KBM-7 (cell line): ENCODE measurements at regions not wholly inside any gene's neighbourhood (a gene's known extent, or its start where the extent isn't known, plus 50 kb on each side); places are given as distances from the start of the nearest gene placed in this dataset.

ENCODE experiments used
- DNase-seq: peaks from one replicate; pipeline ENCODE4 v3.0.0-alpha.2; 2015
- in situ Hi-C: fragments of 300-500 bp; cut with MboI; formaldehyde crosslinking; loops from 2 replicates; pipeline ENCODE4 v1.14.3; 2020; ENCODE audit warnings: low sequenced_read_pairs, low pct_unique_long_range_greater_than_20kb, mixed read lengths

DNA sequence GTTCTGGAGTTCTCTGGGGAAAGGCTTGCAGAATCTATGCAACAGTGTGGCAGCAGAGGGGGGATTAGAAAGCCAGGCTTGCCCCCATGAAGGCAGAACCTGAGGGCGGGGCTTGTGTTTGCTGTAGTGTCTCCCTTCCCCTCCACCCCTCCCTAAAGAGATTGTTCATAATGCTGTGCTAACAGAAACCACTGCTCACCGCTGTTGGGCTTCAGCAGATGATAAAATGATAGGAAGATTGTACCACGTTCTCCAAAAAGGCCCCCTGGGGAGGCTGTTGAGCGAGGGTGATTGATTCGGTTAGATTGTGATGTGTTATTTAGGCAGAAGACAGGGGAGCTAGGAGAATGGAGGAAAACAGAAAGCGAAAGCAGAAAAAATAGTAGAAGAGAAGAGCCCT is 215.2 kb upstream of the NCAM1 start:
- in situ Hi-C loops, result no loop called here
- no peak for DNase-seq

GRCh38 chr11:112748252-112748651 is 213.0 kb upstream of the NCAM1 start:
- no peak for DNase-seq
- in situ Hi-C loops, result no loop called here

DNA sequence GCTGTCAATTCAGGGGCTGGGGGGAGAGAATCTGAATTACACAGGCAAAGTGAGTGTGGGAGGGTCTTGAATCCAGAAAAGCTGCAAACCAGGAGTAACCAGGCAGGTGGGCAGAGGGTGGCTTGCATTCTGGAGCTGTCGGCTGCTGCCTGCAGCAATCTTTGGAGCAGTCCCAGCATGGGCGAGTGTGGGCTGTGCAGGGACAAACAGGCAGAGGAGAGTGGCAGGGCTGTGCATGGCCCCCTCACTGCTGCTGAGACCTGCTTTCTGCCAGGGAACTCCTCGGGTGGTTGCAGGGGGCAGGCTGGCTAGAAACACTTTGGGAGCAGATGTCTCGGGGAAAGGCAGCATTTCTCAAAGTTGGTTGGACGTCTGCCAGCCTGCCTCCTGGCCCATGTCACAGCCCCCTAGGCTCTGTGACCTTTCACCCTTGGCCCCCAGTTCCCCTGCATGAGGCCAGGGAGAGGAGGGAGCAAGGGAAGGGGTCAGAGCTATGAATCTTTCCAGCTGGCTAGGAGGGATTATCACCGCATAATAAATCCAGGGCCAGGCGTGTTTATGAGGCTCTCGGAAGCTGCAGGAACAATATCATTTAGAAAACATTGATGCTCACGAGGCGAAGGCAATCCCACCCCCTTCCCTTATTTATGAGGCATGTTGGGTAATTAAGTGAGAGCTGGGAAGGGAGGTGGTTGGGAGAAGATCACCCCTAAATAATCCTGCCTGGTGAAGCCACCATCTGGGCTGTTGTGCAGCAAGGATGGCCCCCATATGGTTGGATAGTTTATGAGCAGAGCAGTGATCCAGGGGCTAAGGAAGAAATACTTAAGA is 212.3 kb upstream of the NCAM1 start:
- in situ Hi-C loops, result no loop called here
- no peak for DNase-seq

DNA sequence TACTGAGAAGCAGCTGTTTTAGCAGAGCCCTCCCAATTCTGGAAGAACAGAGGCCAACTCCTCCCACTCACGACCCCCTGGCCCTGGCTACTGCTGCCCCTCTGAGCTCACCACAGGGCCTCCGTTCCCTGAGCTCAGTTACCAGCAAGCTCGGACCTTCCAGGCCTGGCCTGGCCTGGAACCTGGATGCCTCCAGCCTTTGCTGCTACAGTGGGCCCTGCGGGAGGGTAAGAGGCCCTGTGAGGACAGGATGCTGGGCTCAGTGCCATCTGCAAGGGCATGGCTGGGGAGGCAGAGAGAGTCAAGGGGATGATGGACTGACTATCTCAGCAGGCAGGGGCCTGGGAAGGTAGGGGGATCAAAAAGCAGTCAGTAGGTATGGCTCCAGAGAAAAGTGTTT is 209.9 kb upstream of the NCAM1 start:
- in situ Hi-C loops, result no loop called here

GRCh38 chr11:112751772-112752171 is 209.4 kb upstream of the NCAM1 start:
- in situ Hi-C loops, result no loop called here
- no peak for DNase-seq

More for the DNA sequence above, 209.9 kb upstream of the NCAM1 start:
- no peak for DNase-seq

DNA sequence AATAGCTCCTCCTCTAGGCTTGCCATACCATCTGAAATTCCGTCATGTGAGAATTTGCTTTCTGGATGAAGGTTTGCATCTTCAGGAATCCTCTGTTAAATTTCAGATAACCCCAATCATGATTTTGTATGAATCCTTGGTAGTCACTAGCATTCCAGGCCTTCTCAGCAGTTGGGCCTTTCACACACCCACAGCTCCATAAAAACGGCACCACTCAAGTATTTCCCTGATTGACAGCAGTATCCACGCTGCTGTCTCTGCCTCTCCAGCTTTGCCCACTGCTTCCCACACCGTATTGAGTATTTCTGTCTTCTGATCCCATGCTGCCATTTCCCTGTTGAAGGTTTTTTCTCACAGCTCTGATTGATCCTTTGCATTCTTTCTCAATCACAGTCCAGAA is 208.7 kb upstream of the NCAM1 start:
- no peak for DNase-seq
- in situ Hi-C loops, result no loop called here

GRCh38 chr11:112753706-112754105 is 207.5 kb upstream of the NCAM1 start:
- in situ Hi-C loops, result no loop called here
- no peak for DNase-seq

DNA sequence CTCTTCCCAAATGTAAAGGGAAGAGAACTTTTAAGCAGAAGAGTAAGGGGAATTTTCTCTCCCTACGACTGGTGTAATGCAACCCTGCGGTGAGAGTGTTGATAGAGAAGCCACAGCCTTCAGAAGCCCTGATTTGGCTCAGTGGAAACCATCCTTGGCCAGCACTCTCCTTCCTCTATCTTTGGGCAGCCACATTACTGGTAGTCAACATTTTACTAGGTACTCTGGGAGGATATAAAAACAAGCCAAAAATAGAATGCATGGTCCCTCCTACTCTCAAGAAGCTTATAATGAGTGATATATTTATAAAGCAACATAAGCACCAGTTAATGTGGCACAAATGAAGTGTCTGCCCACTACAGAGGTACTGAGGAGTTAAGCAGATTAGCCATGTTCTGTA is 201.8 kb upstream of the NCAM1 start:
- in situ Hi-C loops, result no loop called here
- no peak for DNase-seq

DNA sequence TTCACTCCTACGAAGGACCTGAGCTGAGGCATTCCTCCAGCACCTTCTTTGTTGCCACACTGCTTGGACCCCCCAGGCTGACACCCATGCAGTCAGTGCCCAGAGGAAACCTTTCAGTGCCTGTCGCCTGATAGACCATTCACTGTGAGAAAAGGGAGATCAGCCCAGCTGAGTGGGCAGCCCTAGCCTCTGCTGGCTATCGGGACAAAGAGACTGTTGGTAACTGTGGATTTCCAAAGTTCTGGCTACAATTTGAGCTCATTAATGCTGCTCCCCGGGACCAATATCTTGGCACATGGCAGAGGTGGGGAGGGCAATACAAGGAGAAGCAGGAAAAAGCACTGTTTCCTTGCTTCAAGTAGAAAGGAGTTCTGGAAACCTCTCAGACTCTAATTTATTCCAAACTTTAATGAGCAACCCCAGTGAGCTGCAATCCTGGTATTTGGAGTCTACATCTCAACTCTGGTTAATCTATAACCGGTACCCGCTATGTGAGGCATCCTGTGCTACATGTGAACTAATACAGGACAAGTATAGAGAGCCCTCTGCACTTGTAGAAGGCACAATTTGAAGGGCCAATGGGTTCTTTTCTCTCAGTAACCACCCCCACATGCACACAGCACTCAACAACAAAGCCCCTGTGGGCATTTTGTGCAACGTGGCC is 200.7 kb upstream of the NCAM1 start:
- in situ Hi-C loops, result no loop called here

GRCh38 chr11:112761911-112762706 is 199.1 kb upstream of the NCAM1 start:
- in situ Hi-C loops, result no loop called here
- no peak for DNase-seq

More for the DNA sequence above, 200.7 kb upstream of the NCAM1 start:
- no peak for DNase-seq

GRCh38 chr11:112762707-112763090 is 198.5 kb upstream of the NCAM1 start:
- in situ Hi-C loops, result no loop called here
- DNase-seq, result no peak

GRCh38 chr11:112765337-112765736 is 195.9 kb upstream of the NCAM1 start:
- no peak for DNase-seq
- in situ Hi-C loops, result no loop called here

- in situ Hi-C loops, result no loop called here
- DNase-seq, result no peak
Measured at GRCh38 chr11:112769170-112769569, 192.1 kb upstream of the NCAM1 start.

- in situ Hi-C loops, result no loop called here
- no peak for DNase-seq
Measured at GRCh38 chr11:112769584-112769983, 191.6 kb upstream of the NCAM1 start.

DNA sequence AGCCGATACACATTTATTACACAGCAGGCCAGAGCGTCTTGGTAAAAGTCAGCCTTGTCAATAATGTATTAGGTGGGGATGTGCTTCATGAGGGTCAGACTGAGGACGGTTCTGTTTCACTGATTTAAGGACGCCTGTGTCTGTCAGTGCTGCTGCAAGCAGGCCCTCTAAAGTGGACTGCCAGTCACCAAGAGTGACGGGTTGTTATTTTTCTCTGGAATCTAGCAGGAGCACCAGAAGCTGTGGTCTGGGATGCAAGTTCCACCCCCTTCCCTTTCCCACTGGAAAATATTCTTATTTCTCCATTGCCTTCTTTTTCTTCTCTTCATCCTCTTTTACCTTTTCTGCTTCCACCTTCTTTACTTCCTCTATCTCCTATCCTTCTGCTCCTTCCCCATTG is 191.2 kb upstream of the NCAM1 start:
- in situ Hi-C loops, result no loop called here
- no peak for DNase-seq

DNA sequence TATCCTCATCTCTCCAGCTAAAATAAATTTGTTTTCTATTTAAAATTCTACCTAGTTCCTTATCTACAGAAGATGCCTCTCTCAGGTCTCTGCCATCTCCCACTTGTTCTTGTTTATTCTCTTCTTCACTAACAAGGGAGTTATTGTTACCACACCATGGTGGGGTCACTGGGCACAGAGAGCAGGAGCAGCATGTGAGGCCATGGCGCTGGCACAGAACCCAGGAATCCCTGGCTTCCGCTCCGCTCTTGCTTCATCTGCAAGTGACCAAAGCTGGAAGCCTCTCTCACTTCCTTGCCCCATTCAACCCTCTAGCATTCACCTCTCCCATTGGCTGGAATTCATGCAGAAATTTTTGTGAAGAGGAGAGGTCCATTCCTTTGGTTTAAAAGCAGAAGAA is 190.7 kb upstream of the NCAM1 start:
- in situ Hi-C loops, result no loop called here
- no peak for DNase-seq

- peak; percentile 3 for DNase-seq
- in situ Hi-C loops, result no loop called here
Measured at GRCh38 chr11:112771851-112772250, 189.4 kb upstream of the NCAM1 start.

- in situ Hi-C loops, result no loop called here
- DNase-seq, result no peak
Measured at GRCh38 chr11:112773264-112773663, 188.0 kb upstream of the NCAM1 start.

DNA sequence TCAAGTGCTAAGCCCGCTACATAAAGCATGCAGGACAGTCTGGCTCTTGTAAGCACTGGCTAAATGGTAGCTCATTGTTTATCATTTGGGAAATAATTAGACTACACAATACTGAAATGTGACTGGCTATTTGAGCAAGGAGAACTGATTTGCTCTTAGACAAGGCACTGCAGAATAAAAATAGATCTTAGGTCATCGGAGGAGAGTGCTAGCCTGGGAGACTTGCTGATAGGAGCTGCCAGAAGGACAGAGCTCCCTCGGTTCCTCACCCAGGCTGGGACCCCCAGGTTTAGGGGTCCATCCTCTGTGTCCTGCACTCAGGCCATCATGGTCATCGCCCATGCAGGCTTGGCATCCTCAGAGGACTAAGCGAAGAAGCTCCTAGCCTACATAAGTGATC is 184.4 kb upstream of the NCAM1 start:
- in situ Hi-C loops, result no loop called here
- no peak for DNase-seq

DNA sequence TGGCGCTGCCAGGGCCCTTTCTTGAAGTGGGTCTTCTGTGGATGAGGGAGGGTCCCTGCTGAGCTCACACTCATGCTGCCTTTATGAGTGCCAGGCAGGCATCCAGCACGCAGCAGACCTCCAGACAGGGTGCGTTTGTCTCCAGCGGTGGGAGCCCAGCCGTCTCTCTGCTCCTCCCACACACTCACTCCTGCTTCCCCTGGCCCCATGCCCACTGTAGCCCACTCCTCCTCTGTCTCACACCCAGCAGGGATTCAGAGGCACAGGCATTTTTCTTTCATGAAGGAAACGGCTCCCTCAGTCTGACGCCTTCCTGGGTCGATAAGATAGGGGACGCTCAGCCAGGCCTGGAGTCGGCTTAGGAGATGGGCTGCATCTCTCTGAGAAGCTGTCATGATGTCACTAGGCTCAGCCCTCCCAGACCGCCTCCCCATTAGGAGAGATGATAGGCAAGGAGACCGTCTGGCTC is 183.9 kb upstream of the NCAM1 start:
- DNase-seq, result no peak
- in situ Hi-C loops, result no loop called here
